ENCODE measurements at regions not wholly inside any gene's neighbourhood (a gene's known extent, or its start where the extent isn't known, plus 50 kb on each side); places are given as distances from the start of the nearest gene placed in this dataset.
"Not testable (repeated sequence)": the region's sequence is repeated elsewhere in the genome, so short reads cannot be mapped to it uniquely, and the experiment has no call there.

DNA sequence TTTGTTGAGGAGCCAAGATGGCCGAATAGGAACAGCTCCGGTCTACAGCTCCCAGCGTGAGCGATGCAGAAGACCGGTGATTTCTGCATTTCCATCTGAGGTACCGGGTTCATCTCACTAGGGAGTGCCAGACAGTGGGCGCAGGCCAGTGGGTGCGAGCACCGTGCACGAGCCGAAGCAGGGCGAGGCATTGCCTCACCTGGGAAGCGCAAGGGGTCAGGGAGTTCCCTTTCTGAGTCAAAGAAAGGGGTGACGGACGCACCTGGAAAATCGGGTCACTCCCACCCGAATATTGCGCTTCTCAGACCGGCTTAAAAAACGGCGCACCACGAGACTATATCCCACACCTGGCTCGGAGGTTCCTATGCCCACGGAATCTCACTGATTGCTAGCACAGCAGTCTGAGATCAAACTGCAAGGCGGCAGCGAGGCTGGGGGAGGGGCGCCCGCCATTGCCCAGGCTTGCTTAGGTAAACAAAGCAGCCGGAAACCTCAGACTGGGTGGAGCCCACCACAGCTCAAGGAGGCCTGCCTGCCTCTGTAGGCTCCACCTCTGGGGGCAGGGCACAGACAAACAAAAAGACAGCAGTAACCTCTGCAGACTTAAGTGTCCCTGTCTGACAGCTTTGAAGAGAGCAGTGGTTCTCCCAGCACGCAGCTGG, 417.7 kb upstream of the POU3F2 start:
- TF ChIP-seq ZC3H10, ZFP3 (CRISPR knock-in tag; IDR thresholded peaks at IDR 0.05): not testable (repeated sequence)

Measured in SK-N-SH treated with all-trans-retinoic acid at 6 μM for 48 hours (cell line).